Esophagus muscularis mucosa (tissue), 3 donors: ENCODE measurements at regions not wholly inside any gene's neighbourhood (a gene's known extent, or its start where the extent isn't known, plus 50 kb on each side); places are given as distances from the start of the nearest gene placed in this dataset.

Experiments used
- POLR2A ChIP-seq: fragments of 450-650 bp; IDR thresholded peaks from one replicate; pipeline ENCODE4 v1.6.1; 2017; ENCODE audit warnings: antibody characterized with exemption, moderate library complexity, mild to moderate bottlenecking, low read depth
- TF ChIP-seq, protein P1 (sequence below), 3 experiments: fragments of 200-600 bp in 2 of 3; fragments of 450-650 bp in 1 of 3; sonication (generic) in 2 of 3; IDR thresholded peaks; one replicate each; pipeline ENCODE4 v1.5.1; 2017 to 2019; ENCODE audit warnings: antibody characterized with exemption in 3 of 3, mild to moderate bottlenecking in 2 of 3, moderate library complexity in 1 of 3

DNA sequence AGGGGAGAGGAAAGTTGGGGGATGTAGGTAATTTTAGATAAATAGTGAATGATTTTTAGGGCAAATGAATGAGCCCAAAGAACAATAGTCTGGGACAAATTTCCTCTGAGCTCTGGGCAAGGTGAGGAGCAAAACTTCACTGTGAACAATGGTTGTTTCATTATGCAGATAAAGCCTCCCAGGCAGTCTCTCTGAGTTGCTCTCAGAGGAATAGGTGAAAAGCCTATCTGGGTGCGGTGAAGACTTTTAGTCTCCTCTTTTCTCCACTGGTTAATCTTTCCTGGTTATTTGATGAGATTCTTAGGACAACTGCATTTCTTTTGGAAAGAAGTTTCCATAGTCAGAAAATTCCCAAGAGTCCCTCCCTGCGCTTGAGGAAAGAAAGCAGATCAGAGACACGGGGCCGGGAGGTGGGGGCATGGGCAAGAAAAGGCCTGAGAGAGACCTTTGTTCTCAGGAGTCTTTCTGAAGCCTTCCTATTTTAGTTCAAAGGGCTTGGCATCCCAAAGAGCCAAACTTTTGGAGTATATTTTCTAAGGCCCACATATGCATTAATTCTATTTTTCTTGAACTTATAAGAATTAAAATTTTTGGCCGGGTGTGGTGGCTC, 353.6 kb upstream of the SLCO3A1 start:
- TF ChIP-seq POLR2A, result no peak
- TF ChIP-seq, protein P1, sequence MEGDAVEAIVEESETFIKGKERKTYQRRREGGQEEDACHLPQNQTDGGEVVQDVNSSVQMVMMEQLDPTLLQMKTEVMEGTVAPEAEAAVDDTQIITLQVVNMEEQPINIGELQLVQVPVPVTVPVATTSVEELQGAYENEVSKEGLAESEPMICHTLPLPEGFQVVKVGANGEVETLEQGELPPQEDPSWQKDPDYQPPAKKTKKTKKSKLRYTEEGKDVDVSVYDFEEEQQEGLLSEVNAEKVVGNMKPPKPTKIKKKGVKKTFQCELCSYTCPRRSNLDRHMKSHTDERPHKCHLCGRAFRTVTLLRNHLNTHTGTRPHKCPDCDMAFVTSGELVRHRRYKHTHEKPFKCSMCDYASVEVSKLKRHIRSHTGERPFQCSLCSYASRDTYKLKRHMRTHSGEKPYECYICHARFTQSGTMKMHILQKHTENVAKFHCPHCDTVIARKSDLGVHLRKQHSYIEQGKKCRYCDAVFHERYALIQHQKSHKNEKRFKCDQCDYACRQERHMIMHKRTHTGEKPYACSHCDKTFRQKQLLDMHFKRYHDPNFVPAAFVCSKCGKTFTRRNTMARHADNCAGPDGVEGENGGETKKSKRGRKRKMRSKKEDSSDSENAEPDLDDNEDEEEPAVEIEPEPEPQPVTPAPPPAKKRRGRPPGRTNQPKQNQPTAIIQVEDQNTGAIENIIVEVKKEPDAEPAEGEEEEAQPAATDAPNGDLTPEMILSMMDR (IDR thresholded peaks at IDR 0.05), result no peak
